Tibial nerve (tissue), 3 donors: ENCODE measurements at regions not wholly inside any gene's neighbourhood (a gene's known extent, or its start where the extent isn't known, plus 50 kb on each side); places are given as distances from the start of the nearest gene placed in this dataset.

Experiments used
- EP300 ChIP-seq, 2 donors: sonication (generic); formaldehyde crosslinking; IDR thresholded peaks; one replicate each; pipeline ENCODE4 v1.6.1; 2017; ENCODE audit warnings: antibody characterized with exemption in 2 of 2, mild to moderate bottlenecking in 1 of 2
- POLR2A ChIP-seq, 2 donors: fragments of 450-650 bp; IDR thresholded peaks; one replicate each; pipeline ENCODE4 v1.6.1; 2017; ENCODE audit warnings: antibody characterized with exemption in 2 of 2, mild to moderate bottlenecking in 2 of 2, moderate library complexity in 2 of 2

- TF ChIP-seq POLR2A (IDR thresholded peaks at IDR 0.05) (no peak), EP300 (IDR thresholded peaks at IDR 0.05) (no peak)
Observed at GRCh38 chr4:155077452-155078229, 130.8 kb upstream of the NPY2R start.
